GM23338 (cell line): ENCODE measurements at regions not wholly inside any gene's neighbourhood (a gene's known extent, or its start where the extent isn't known, plus 50 kb on each side); places are given as distances from the start of the nearest gene placed in this dataset.

Experiments
- ATAC-seq: fragments of 200-7000 bp; cut with Tn5 transposase; 3 replicates; pipeline ENCODE4 v1.9.1; 2020
- DNase-seq: peaks from one replicate; pipeline ENCODE4 v3.0.0-alpha.2; 2015; ENCODE audit warnings: low spot score
- H2AFZ ChIP-seq: fragments of 200-600 bp; sonication (generic); 2 replicates; pipeline ENCODE4 v1.8.0; 2016; ENCODE audit warnings: antibody characterized with exemption, mild to moderate bottlenecking, moderate library complexity
- H3F3A ChIP-seq: fragments of 200-600 bp; sonication (generic); replicated peaks from 2 replicates; pipeline ENCODE4 v1.8.0; 2017; ENCODE audit warnings: antibody characterized with exemption, mixed run types, low read depth
- H3K27ac ChIP-seq: fragments of 200-600 bp; sonication (generic); 2 replicates; pipeline ENCODE4 v1.6.1; 2016; ENCODE audit warnings: low read depth
- H3K27me3 ChIP-seq: fragments of 200-600 bp; sonication (generic); 2 replicates; pipeline ENCODE4 v1.8.0; 2016; ENCODE audit warnings: mild to moderate bottlenecking, mixed run types, moderate library complexity; ENCODE audit not compliant: insufficient read depth
- H3K36me3 ChIP-seq: fragments of 200-600 bp; sonication (generic); 2 replicates; pipeline ENCODE4 v1.8.0; 2016; ENCODE audit warnings: mild to moderate bottlenecking; ENCODE audit not compliant: insufficient read depth
- H3K4me1 ChIP-seq: fragments of 200-600 bp; sonication (generic); 2 replicates; pipeline ENCODE4 v1.8.0; 2016; ENCODE audit warnings: mild to moderate bottlenecking, moderate library complexity; ENCODE audit not compliant: insufficient read depth
- H3K4me2 ChIP-seq: fragments of 200-600 bp; sonication (generic); 2 replicates; pipeline ENCODE4 v1.7.1; 2017; ENCODE audit warnings: mixed run types
- H3K4me3 ChIP-seq: fragments of 200-600 bp; sonication (generic); 2 replicates; pipeline ENCODE4 v1.6.1; 2016; ENCODE audit warnings: mixed run types
- H3K79me2 ChIP-seq: fragments of 200-600 bp; sonication (generic); replicated peaks from 2 replicates; pipeline ENCODE4 v1.8.0; 2017; ENCODE audit warnings: mild to moderate bottlenecking; ENCODE audit not compliant: insufficient read depth
- H3K9me2 ChIP-seq: fragments of 200-600 bp; sonication (generic); 2 replicates; pipeline ENCODE4 v1.8.0; 2017; ENCODE audit not compliant: insufficient read depth
- H4K20me1 ChIP-seq: fragments of 200-600 bp; sonication (generic); replicated peaks from 2 replicates; pipeline ENCODE4 v1.8.0; 2017; ENCODE audit warnings: mild to moderate bottlenecking; ENCODE audit not compliant: insufficient read depth
- H3K27ac Mint-ChIP-seq: 2 replicates; pipeline ENCODE4 v1.8.0; 2020; ENCODE audit warnings: inconsistent platforms, mild to moderate bottlenecking, moderate library complexity, mixed read lengths
- H3K27me3 Mint-ChIP-seq: 3 replicates; pipeline ENCODE4 v1.8.0; 2022; ENCODE audit warnings: low read depth, mild to moderate bottlenecking, moderate library complexity, mixed read lengths, inconsistent platforms; ENCODE audit not compliant: insufficient read depth, poor library complexity
- H3K36me3 Mint-ChIP-seq: 3 replicates; pipeline ENCODE4 v1.8.0; 2021; ENCODE audit warnings: low read depth, mild to moderate bottlenecking, inconsistent platforms, moderate library complexity, mixed read lengths
- H3K4me1 Mint-ChIP-seq: 3 replicates; pipeline ENCODE4 v1.8.0; 2020; ENCODE audit warnings: mild to moderate bottlenecking, inconsistent platforms, mixed read lengths
- H3K4me3 Mint-ChIP-seq: 3 replicates; pipeline ENCODE4 v1.8.0; 2021; ENCODE audit warnings: moderate library complexity, mild to moderate bottlenecking, inconsistent platforms, mixed read lengths
- H3K9me3 Mint-ChIP-seq: 3 replicates; pipeline ENCODE4 v1.8.0; 2020; ENCODE audit warnings: moderate library complexity, mild to moderate bottlenecking, inconsistent platforms, mixed read lengths
- CREB1 ChIP-seq: fragments of 250-450 bp; sonication (Bioruptor Pico); IDR thresholded peaks from 2 replicates; pipeline ENCODE4 v1.5.0; 2020; ENCODE audit warnings: low read depth, mild to moderate bottlenecking, moderate library complexity
- CTCF ChIP-seq, 2 experiments: fragments of 200-600 bp in 1 of 2; sonication (generic) in 1 of 2; conservative IDR thresholded peaks; 2 replicates each; pipeline versions ENCODE4 v1.5.1 to v1.6.1; 2016 to 2017; ENCODE audit warnings: antibody characterized with exemption in 2 of 2, low read depth in 2 of 2, mild to moderate bottlenecking in 2 of 2, moderate library complexity in 1 of 2
- ETS1 ChIP-seq: IDR thresholded peaks from 2 replicates; pipeline ENCODE4 v1.6.1; 2016; ENCODE audit warnings: antibody characterized with exemption
- EZH2 ChIP-seq: fragments of 200-600 bp; sonication (generic); IDR thresholded peaks from one replicate; pipeline ENCODE4 v1.8.0; 2017; ENCODE audit warnings: antibody characterized with exemption, mild to moderate bottlenecking, low read depth; ENCODE audit not compliant: unreplicated experiment
- POLR2AphosphoS5 ChIP-seq: IDR thresholded peaks from 2 replicates; pipeline ENCODE4 v1.6.1; 2016; ENCODE audit warnings: antibody characterized with exemption, low read depth
- REST ChIP-seq: IDR thresholded peaks from one replicate; pipeline ENCODE4 v1.6.1; 2018; ENCODE audit warnings: antibody characterized with exemption; ENCODE audit not compliant: unreplicated experiment
- STAT1 ChIP-seq: IDR thresholded peaks from one replicate; pipeline ENCODE4 v1.6.1; 2016; ENCODE audit warnings: antibody characterized with exemption; ENCODE audit not compliant: unreplicated experiment
- ZNF114 ChIP-seq: fragments of 250-450 bp; sonication (Bioruptor Pico); IDR thresholded peaks from 2 replicates; pipeline ENCODE4 v1.5.0; 2020; ENCODE audit warnings: mild to moderate bottlenecking, moderate library complexity
- ZNF331 ChIP-seq: fragments of 250-450 bp; sonication (Bioruptor Pico); IDR thresholded peaks from 2 replicates; pipeline ENCODE4 v1.5.0; 2020; ENCODE audit warnings: low read depth, mild to moderate bottlenecking, moderate library complexity
- TF ChIP-seq, protein P1 (sequence below): fragments of 250-450 bp; sonication (Bioruptor Pico); IDR thresholded peaks from 2 replicates; pipeline ENCODE4 v1.5.0; 2020; ENCODE audit warnings: mild to moderate bottlenecking, moderate library complexity

DNA sequence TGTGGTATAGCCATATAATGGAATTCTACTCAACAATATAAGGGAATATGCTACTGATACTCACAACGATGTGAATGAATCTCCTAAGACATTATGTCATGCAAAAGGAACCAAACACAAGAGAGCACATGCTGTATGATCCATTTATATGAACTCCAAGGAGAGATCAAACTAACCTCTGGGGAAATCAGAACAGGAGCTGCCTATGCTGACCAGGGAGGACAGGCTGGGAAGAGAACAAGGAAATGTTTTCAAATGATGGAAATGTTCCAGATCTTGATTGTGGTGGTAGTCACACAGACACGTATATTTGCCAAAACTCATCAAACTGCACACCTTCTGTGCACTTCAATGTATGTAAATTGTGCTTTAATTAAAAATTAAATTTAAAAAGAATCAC is 175.3 kb downstream of the BCOR start (continued):
- TF ChIP-seq, protein P1, sequence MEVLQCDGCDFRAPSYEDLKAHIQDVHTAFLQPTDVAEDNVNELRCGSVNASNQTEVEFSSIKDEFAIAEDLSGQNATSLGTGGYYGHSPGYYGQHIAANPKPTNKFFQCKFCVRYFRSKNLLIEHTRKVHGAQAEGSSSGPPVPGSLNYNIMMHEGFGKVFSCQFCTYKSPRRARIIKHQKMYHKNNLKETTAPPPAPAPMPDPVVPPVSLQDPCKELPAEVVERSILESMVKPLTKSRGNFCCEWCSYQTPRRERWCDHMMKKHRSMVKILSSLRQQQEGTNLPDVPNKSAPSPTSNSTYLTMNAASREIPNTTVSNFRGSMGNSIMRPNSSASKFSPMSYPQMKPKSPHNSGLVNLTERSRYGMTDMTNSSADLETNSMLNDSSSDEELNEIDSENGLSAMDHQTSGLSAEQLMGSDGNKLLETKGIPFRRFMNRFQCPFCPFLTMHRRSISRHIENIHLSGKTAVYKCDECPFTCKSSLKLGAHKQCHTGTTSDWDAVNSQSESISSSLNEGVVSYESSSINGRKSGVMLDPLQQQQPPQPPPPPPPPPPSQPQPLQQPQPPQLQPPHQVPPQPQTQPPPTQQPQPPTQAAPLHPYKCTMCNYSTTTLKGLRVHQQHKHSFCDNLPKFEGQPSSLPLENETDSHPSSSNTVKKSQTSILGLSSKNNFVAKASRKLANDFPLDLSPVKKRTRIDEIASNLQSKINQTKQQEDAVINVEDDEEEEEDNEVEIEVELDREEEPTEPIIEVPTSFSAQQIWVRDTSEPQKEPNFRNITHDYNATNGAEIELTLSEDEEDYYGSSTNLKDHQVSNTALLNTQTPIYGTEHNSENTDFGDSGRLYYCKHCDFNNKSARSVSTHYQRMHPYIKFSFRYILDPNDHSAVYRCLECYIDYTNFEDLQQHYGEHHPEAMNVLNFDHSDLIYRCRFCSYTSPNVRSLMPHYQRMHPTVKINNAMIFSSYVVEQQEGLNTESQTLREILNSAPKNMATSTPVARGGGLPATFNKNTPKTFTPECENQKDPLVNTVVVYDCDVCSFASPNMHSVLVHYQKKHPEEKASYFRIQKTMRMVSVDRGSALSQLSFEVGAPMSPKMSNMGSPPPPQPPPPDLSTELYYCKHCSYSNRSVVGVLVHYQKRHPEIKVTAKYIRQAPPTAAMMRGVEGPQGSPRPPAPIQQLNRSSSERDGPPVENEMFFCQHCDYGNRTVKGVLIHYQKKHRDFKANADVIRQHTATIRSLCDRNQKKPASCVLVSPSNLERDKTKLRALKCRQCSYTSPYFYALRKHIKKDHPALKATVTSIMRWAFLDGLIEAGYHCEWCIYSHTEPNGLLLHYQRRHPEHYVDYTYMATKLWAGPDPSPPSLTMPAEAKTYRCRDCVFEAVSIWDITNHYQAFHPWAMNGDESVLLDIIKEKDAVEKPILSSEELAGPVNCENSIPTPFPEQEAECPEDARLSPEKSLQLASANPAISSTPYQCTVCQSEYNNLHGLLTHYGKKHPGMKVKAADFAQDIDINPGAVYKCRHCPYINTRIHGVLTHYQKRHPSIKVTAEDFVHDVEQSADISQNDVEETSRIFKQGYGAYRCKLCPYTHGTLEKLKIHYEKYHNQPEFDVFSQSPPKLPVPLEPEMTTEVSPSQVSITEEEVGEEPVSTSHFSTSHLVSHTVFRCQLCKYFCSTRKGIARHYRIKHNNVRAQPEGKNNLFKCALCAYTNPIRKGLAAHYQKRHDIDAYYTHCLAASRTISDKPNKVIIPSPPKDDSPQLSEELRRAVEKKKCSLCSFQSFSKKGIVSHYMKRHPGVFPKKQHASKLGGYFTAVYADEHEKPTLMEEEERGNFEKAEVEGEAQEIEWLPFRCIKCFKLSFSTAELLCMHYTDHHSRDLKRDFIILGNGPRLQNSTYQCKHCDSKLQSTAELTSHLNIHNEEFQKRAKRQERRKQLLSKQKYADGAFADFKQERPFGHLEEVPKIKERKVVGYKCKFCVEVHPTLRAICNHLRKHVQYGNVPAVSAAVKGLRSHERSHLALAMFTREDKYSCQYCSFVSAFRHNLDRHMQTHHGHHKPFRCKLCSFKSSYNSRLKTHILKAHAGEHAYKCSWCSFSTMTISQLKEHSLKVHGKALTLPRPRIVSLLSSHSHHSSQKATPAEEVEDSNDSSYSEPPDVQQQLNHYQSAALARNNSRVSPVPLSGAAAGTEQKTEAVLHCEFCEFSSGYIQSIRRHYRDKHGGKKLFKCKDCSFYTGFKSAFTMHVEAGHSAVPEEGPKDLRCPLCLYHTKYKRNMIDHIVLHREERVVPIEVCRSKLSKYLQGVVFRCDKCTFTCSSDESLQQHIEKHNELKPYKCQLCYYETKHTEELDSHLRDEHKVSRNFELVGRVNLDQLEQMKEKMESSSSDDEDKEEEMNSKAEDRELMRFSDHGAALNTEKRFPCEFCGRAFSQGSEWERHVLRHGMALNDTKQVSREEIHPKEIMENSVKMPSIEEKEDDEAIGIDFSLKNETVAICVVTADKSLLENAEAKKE (CRISPR knock-in tag), result no peak
- no peak for TF ChIP-seq CREB1 (CRISPR knock-in tag)
- TF ChIP-seq ZNF331 (CRISPR knock-in tag), result no peak
- TF ChIP-seq CTCF (conservative IDR thresholded peaks at IDR 0.05; ENCODE audit: low read depth in 2 of 2), result no peak
- TF ChIP-seq ZNF114, result no peak

GRCh38 chrX:39922926-39923325 is 174.8 kb downstream of the BCOR start:
- H2AFZ ChIP-seq, result no peak overlapping the region
- H3K4me1 ChIP-seq, result no peaks in the 10 kb centered on the region
- ATAC-seq (no peak), DNase-seq (no peak)
- H3K79me2 ChIP-seq, result no peaks in the 10 kb centered on the region
- Mint-ChIP-seq H3K36me3 (no peaks in the 10 kb centered on the region), H3K27ac (no peak overlapping the region), H3K4me1 (no peaks in the 10 kb centered on the region; the same call in 2 of the 3 replicates), H3K9me3 (no peaks in the 10 kb centered on the region), H3K27me3 (no peaks in the 10 kb centered on the region), H3K4me3 (no peak overlapping the region)
- no peaks in the 10 kb centered on the region for H4K20me1 ChIP-seq
- H3F3A ChIP-seq, result no peaks in the 10 kb centered on the region
- H3K27me3 ChIP-seq, result no peaks in the 10 kb centered on the region
- H3K27ac ChIP-seq, result no peak overlapping the region
- H3K4me2 ChIP-seq, result no peak overlapping the region
- no peaks in the 10 kb centered on the region for H3K36me3 ChIP-seq
- H3K4me3 ChIP-seq, result no peak overlapping the region
- no peaks in the 10 kb centered on the region for H3K9me2 ChIP-seq
- TF ChIP-seq POLR2AphosphoS5 (no peak), ETS1 (no peak), STAT1 (no peak), REST (no peak), ZNF331 (CRISPR knock-in tag) (no peak), EZH2 (no peak), CREB1 (CRISPR knock-in tag) (no peak), ZNF114 (no peak)
